ENCODE measurements at regions not wholly inside any gene's neighbourhood (a gene's known extent, or its start where the extent isn't known, plus 50 kb on each side); places are given as distances from the start of the nearest gene placed in this dataset.

DNA sequence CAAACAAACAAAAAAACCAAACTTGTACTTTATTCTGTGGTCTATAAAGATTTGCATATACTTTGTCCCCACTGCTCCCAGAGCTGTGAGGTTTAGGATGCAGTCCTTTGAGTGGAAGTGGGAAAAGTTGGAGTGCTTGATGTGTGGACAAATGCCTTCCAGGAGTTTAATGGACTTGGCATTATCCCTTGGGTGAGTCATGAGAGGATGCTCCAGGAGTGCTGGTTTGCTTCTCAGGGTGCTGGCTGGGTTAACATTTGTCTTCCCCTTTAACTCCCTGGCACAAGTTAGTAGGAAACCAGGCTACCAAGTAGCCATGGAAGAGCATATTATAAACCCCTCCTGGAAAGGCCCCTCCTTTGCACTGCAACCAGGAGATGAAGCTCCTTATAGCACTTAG is 417.4 kb upstream of the RIOK2 start:
- Histone ChIP-seq H3K36me3 (ENCODE audit: control insufficient read depth in 3 of 3, insufficient read depth in 3 of 3, low read length in 3 of 3) (no peaks in the 10 kb centered on the region), H3K9me3 (ENCODE audit: control insufficient read depth in 3 of 3, low read length in 3 of 3) (peaks cover 3 to 5% (median 3%) of the 10 kb centered on the region in 3 donors), H3K27me3 (ENCODE audit: control insufficient read depth in 3 of 3, insufficient read depth in 3 of 3, low read length in 3 of 3) (no peaks in the 10 kb centered on the region), H3K4me1 (ENCODE audit: control insufficient read depth in 3 of 3, insufficient read depth in 3 of 3, low read length in 3 of 3) (no peaks in the 10 kb centered on the region), H3K27ac (ENCODE audit: low read depth, low read length) (no peak overlapping the region), H3K4me3 (ENCODE audit: low read length in 3 of 3) (no peak overlapping the region), H3K9ac (ENCODE audit: low read depth in 1 of 3, low read length in 3 of 3) (no peak overlapping the region)

DNA sequence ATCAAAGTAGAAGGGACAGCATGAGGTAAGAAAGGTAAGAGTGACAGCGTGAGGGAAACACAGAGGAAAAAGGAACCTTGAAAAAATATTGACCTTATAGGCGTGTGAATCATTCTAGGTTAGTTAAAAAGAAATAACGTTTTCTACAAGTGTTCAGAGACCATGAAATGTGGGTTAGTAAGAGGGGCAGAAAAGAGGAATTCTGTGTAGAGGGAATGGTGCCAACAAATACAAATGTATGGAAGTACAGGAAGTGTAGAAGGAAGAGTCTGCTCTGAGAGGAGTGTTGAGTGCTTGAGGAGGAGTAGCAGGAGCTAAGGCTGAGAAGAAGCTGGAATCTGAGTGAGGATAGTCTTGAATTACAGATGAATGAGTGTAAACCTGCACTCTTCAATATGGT is 418.6 kb upstream of the RIOK2 start:
- no peaks in the 10 kb centered on the region for H3K27me3 ChIP-seq (ENCODE audit: control insufficient read depth in 3 of 3, insufficient read depth in 3 of 3, low read length in 3 of 3)
- H3K4me3 ChIP-seq (ENCODE audit: low read length in 3 of 3) = no peak overlapping the region
- H3K9me3 ChIP-seq (ENCODE audit: control insufficient read depth in 3 of 3, low read length in 3 of 3) = peaks cover 3 to 5% (median 3%) of the 10 kb centered on the region in 3 donors
- no peak overlapping the region for H3K9ac ChIP-seq (ENCODE audit: low read depth in 1 of 3, low read length in 3 of 3)
- H3K27ac ChIP-seq (ENCODE audit: low read depth, low read length) = no peak overlapping the region
- no peaks in the 10 kb centered on the region for H3K4me1 ChIP-seq (ENCODE audit: control insufficient read depth in 3 of 3, insufficient read depth in 3 of 3, low read length in 3 of 3)
- H3K36me3 ChIP-seq (ENCODE audit: control insufficient read depth in 3 of 3, insufficient read depth in 3 of 3, low read length in 3 of 3) = no peaks in the 10 kb centered on the region

DNA sequence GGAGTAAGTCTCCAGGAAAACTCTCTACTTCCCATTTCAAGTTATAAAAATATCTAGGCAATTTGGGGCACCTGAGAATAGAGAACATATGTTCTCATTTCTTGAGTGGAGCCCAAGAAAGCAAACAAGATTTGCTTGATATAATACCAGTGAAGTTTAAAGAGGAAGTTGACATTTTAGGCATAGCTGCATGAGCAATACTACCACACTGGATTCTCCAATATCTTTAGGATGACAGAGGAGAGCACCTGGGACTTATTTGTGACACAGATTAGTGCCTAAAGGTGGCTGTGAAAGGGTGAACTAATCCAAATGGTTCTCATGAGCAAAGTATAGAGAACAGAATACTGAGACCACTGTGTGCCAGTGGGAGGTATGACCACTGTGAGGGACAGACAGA is 423.5 kb upstream of the RIOK2 start:
- Histone ChIP-seq H3K4me3 (ENCODE audit: low read length in 3 of 3) (no peak overlapping the region), H3K27me3 (ENCODE audit: control insufficient read depth in 3 of 3, insufficient read depth in 3 of 3, low read length in 3 of 3) (no peaks in the 10 kb centered on the region), H3K36me3 (ENCODE audit: control insufficient read depth in 3 of 3, insufficient read depth in 3 of 3, low read length in 3 of 3) (no peaks in the 10 kb centered on the region), H3K9ac (ENCODE audit: low read depth in 1 of 3, low read length in 3 of 3) (no peak overlapping the region), H3K4me1 (ENCODE audit: control insufficient read depth in 3 of 3, insufficient read depth in 3 of 3, low read length in 3 of 3) (no peaks in the 10 kb centered on the region), H3K9me3 (ENCODE audit: control insufficient read depth in 3 of 3, low read length in 3 of 3) (no peaks in the 10 kb centered on the region), H3K27ac (ENCODE audit: low read depth, low read length) (no peak overlapping the region)

DNA sequence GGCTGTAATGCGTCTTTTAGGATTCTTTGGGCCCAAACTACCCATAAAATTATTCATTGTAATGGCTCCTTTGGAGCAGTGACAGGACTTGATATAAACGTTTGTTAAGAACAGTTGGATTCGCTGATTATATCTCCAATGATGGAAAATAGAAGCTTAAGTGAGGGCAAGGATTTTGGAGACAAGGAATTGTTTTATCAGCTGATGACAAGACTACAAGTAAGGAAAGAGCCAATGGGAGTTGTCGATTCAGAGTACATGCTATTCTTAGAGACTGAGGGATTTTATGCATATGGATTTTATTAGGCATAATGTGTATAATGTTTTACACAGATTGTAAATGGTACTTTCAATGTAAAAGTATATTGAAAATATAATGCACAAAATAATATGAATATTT is 425.5 kb upstream of the RIOK2 start:
- H3K9me3 ChIP-seq (ENCODE audit: control insufficient read depth in 3 of 3, low read length in 3 of 3) = no peaks in the 10 kb centered on the region
- no peak overlapping the region for H3K9ac ChIP-seq (ENCODE audit: low read depth in 1 of 3, low read length in 3 of 3)
- H3K27ac ChIP-seq (ENCODE audit: low read depth, low read length) = no peak overlapping the region
- no peaks in the 10 kb centered on the region for H3K36me3 ChIP-seq (ENCODE audit: control insufficient read depth in 3 of 3, insufficient read depth in 3 of 3, low read length in 3 of 3)
- no peak overlapping the region for H3K4me3 ChIP-seq (ENCODE audit: low read length in 3 of 3)
- no peaks in the 10 kb centered on the region for H3K27me3 ChIP-seq (ENCODE audit: control insufficient read depth in 3 of 3, insufficient read depth in 3 of 3, low read length in 3 of 3)
- no peaks in the 10 kb centered on the region for H3K4me1 ChIP-seq (ENCODE audit: control insufficient read depth in 3 of 3, insufficient read depth in 3 of 3, low read length in 3 of 3)

DNA sequence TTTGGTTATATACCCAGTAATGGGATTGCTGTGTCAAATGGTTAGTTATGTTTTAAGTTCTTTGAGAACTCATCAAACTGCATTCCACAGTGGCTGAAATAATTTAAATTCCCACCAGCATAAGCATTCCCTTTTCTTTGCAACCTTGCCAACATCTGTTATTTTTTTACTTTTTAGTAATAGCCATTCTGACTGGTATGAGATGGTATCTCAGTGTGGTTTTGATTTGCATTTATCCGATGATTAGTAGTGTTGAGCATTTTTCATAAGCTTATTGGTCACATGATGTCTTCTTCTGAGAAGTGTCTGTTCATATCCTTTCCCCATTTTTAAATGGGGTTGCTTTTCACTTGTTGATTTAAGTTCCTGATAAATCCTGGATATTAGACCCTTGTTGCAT is 435.7 kb upstream of the RIOK2 start:
- Histone ChIP-seq H3K9ac (ENCODE audit: low read depth in 1 of 3, low read length in 3 of 3) (no peak overlapping the region), H3K36me3 (ENCODE audit: control insufficient read depth in 3 of 3, insufficient read depth in 3 of 3, low read length in 3 of 3) (no peaks in the 10 kb centered on the region), H3K4me1 (ENCODE audit: control insufficient read depth in 3 of 3, insufficient read depth in 3 of 3, low read length in 3 of 3) (no peaks in the 10 kb centered on the region), H3K27ac (ENCODE audit: low read depth, low read length) (no peak overlapping the region), H3K9me3 (ENCODE audit: control insufficient read depth in 3 of 3, low read length in 3 of 3) (no peaks in the 10 kb centered on the region), H3K27me3 (ENCODE audit: control insufficient read depth in 3 of 3, insufficient read depth in 3 of 3, low read length in 3 of 3) (no peaks in the 10 kb centered on the region), H3K4me3 (ENCODE audit: low read length in 3 of 3) (no peak overlapping the region)

DNA sequence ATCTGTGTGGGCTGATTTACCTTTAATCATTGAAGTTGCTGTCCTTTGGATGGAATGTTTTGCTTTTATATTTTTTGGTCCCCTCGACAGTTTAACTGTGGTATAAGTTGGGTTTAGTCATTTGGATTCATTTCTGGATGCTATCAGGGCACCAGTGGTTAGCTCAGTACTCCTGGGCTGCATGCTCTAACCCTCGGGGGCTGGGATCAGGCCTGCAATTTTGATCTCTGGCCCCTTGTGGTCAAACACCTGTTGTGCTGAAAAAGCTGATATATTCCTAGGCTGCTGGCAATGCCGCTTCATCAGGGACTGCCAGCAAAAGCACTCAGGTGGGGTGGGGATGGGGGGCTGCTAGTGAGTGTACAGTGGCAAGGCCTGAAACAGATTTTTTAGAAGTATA is 440.4 kb upstream of the RIOK2 start:
- no peaks in the 10 kb centered on the region for H3K9me3 ChIP-seq (ENCODE audit: control insufficient read depth in 3 of 3, low read length in 3 of 3)
- H3K9ac ChIP-seq (ENCODE audit: low read depth in 1 of 3, low read length in 3 of 3) = no peak overlapping the region
- H3K36me3 ChIP-seq (ENCODE audit: control insufficient read depth in 3 of 3, insufficient read depth in 3 of 3, low read length in 3 of 3) = no peaks in the 10 kb centered on the region
- no peak overlapping the region for H3K4me3 ChIP-seq (ENCODE audit: low read length in 3 of 3)
- H3K4me1 ChIP-seq (ENCODE audit: control insufficient read depth in 3 of 3, insufficient read depth in 3 of 3, low read length in 3 of 3) = no peaks in the 10 kb centered on the region
- H3K27me3 ChIP-seq (ENCODE audit: control insufficient read depth in 3 of 3, insufficient read depth in 3 of 3, low read length in 3 of 3) = no peaks in the 10 kb centered on the region
- H3K27ac ChIP-seq (ENCODE audit: low read depth, low read length) = no peak overlapping the region

DNA sequence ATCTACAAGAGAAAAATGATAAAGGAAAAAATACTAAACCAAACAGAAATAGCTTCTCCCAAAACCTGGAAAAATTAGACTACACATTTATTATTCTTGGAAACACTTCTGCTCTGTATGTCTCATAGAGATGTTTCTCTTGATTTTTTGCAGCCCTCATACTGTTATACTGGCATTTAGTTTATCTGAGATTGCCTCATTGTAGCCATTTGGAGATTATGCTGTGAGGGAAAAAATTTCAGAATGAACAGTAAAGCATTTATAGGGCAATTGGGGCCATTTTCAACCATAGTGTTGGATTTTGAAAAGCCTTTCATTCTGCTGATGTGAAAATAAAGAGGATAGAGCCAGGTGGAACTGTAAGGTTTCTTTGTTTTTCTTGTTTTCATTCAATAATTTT is 441.8 kb upstream of the RIOK2 start:
- Histone ChIP-seq H3K27ac (ENCODE audit: low read depth, low read length) (no peak overlapping the region), H3K9me3 (ENCODE audit: control insufficient read depth in 3 of 3, low read length in 3 of 3) (no peaks in the 10 kb centered on the region), H3K36me3 (ENCODE audit: control insufficient read depth in 3 of 3, insufficient read depth in 3 of 3, low read length in 3 of 3) (no peaks in the 10 kb centered on the region), H3K4me1 (ENCODE audit: control insufficient read depth in 3 of 3, insufficient read depth in 3 of 3, low read length in 3 of 3) (no peaks in the 10 kb centered on the region), H3K27me3 (ENCODE audit: control insufficient read depth in 3 of 3, insufficient read depth in 3 of 3, low read length in 3 of 3) (no peaks in the 10 kb centered on the region), H3K9ac (ENCODE audit: low read depth in 1 of 3, low read length in 3 of 3) (no peak overlapping the region), H3K4me3 (ENCODE audit: low read length in 3 of 3) (no peak overlapping the region)

DNA sequence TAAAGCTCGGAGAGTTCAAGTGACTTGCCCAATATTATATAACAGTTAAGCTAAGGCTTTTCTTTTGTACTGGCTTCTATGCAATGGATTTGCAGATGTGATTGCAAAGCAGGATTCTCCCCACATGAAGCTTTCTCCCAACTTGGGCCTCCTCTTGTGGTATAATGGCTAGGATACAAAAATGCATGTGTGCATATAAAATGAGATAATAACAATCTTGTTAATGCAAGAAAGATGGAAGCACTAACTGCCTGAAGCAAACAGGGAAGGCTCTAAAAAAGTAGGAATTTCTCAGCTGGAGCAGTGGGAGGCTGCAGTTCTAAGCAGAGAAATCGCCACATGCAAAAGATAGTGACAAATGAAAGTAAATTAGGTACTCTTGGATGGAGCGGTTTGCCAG is 444.2 kb upstream of the RIOK2 start:
- H3K36me3 ChIP-seq (ENCODE audit: control insufficient read depth in 3 of 3, insufficient read depth in 3 of 3, low read length in 3 of 3) = no peaks in the 10 kb centered on the region

DNA sequence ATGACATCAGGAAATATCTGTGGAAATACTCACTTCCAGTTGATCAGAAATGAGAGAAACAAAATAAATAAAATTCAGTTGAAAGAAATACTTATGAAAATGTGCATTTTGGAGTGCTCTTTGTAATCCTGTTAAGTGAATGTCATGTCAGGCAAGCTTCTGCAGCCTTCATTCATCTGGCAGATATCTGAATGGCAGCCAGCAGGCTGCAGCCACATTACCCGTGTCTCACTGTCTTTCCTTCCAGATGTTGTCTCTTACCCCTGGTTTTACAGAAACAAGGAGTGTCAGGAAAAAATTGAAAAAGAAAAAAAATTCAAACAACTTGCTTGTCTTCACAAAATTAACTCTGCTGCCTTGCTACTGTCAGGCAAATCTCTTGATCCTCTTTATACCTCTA is 445.0 kb upstream of the RIOK2 start:
- H3K4me3 ChIP-seq (ENCODE audit: low read length in 3 of 3) = no peak overlapping the region
- no peaks in the 10 kb centered on the region for H3K4me1 ChIP-seq (ENCODE audit: control insufficient read depth in 3 of 3, insufficient read depth in 3 of 3, low read length in 3 of 3)
- no peak overlapping the region for H3K9ac ChIP-seq (ENCODE audit: low read depth in 1 of 3, low read length in 3 of 3)
- no peaks in the 10 kb centered on the region for H3K27me3 ChIP-seq (ENCODE audit: control insufficient read depth in 3 of 3, insufficient read depth in 3 of 3, low read length in 3 of 3)
- H3K36me3 ChIP-seq (ENCODE audit: control insufficient read depth in 3 of 3, insufficient read depth in 3 of 3, low read length in 3 of 3) = no peaks in the 10 kb centered on the region
- no peak overlapping the region for H3K27ac ChIP-seq (ENCODE audit: low read depth, low read length)
- H3K9me3 ChIP-seq (ENCODE audit: control insufficient read depth in 3 of 3, low read length in 3 of 3) = no peaks in the 10 kb centered on the region

More for the DNA sequence above, 444.2 kb upstream of the RIOK2 start:
- no peaks in the 10 kb centered on the region for H3K27me3 ChIP-seq (ENCODE audit: control insufficient read depth in 3 of 3, insufficient read depth in 3 of 3, low read length in 3 of 3)
- no peak overlapping the region for H3K4me3 ChIP-seq (ENCODE audit: low read length in 3 of 3)
- no peak overlapping the region for H3K9ac ChIP-seq (ENCODE audit: low read depth in 1 of 3, low read length in 3 of 3)
- H3K9me3 ChIP-seq (ENCODE audit: control insufficient read depth in 3 of 3, low read length in 3 of 3) = no peaks in the 10 kb centered on the region
- no peak overlapping the region for H3K27ac ChIP-seq (ENCODE audit: low read depth, low read length)
- no peaks in the 10 kb centered on the region for H3K4me1 ChIP-seq (ENCODE audit: control insufficient read depth in 3 of 3, insufficient read depth in 3 of 3, low read length in 3 of 3)

DNA sequence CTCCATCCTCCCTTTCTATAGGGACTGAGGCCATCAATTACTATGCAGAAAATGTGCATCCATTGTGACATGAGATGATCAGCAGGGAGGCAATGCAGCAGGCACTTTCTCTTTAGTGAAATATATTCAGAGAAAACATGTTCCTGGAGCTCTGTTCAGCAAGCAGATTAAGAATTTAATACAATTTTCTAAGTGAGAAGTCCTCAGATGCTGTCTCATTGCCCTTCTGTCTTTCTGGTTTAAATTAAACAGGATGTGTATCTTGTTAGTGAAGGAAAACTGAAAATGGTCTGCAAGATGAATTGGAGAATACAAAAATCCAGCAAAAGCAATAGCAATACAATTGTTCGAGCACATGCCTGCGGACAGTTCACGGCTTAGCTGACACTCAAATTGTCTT is 445.8 kb upstream of the RIOK2 start:
- Histone ChIP-seq H3K4me1 (ENCODE audit: control insufficient read depth in 3 of 3, insufficient read depth in 3 of 3, low read length in 3 of 3) (no peaks in the 10 kb centered on the region), H3K4me3 (ENCODE audit: low read length in 3 of 3) (no peak overlapping the region), H3K9me3 (ENCODE audit: control insufficient read depth in 3 of 3, low read length in 3 of 3) (no peaks in the 10 kb centered on the region), H3K36me3 (ENCODE audit: control insufficient read depth in 3 of 3, insufficient read depth in 3 of 3, low read length in 3 of 3) (no peaks in the 10 kb centered on the region), H3K27ac (ENCODE audit: low read depth, low read length) (no peak overlapping the region), H3K9ac (ENCODE audit: low read depth in 1 of 3, low read length in 3 of 3) (no peak overlapping the region), H3K27me3 (ENCODE audit: control insufficient read depth in 3 of 3, insufficient read depth in 3 of 3, low read length in 3 of 3) (no peaks in the 10 kb centered on the region)

DNA sequence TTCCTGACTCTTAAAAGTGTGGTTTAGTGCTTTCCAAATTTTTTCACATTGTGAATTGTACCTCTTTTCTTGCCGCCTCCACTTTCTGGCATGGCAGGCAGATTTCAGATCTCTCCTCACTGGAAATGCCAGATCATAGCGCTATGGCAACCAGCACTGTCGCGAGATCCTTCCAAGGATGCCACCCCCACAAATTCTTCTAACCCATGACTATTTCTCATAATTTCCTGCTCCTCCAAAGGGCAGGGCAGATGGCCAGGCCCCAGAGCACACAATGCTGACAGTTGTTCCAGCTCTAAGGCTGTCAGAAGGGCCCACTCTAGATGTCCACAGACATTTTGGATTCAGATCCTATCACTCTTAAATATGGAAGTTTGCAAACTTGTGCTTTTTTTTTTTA is 446.2 kb upstream of the RIOK2 start:
- no peak overlapping the region for H3K27ac ChIP-seq (ENCODE audit: low read depth, low read length)
- no peak overlapping the region for H3K9ac ChIP-seq (ENCODE audit: low read depth in 1 of 3, low read length in 3 of 3)
- no peaks in the 10 kb centered on the region for H3K4me1 ChIP-seq (ENCODE audit: control insufficient read depth in 3 of 3, insufficient read depth in 3 of 3, low read length in 3 of 3)
- no peaks in the 10 kb centered on the region for H3K27me3 ChIP-seq (ENCODE audit: control insufficient read depth in 3 of 3, insufficient read depth in 3 of 3, low read length in 3 of 3)
- H3K9me3 ChIP-seq (ENCODE audit: control insufficient read depth in 3 of 3, low read length in 3 of 3) = no peaks in the 10 kb centered on the region
- no peak overlapping the region for H3K4me3 ChIP-seq (ENCODE audit: low read length in 3 of 3)
- H3K36me3 ChIP-seq (ENCODE audit: control insufficient read depth in 3 of 3, insufficient read depth in 3 of 3, low read length in 3 of 3) = no peaks in the 10 kb centered on the region

Data from skeletal muscle tissue (tissue), 3 donors.